Stimulated activated effector memory CD8-positive, alpha-beta T cell treated with anti-CD3 and anti-CD28 coated beads, Interleukin-12 subunit alpha, Interleukin-12 subunit beta, amount 100 ng/mL, for 72 hours (primary cell): ENCODE measurements at regions not wholly inside any gene's neighbourhood (a gene's known extent, or its start where the extent isn't known, plus 50 kb on each side); places are given as distances from the start of the nearest gene placed in this dataset.
"Not testable (repeated sequence)": the region's sequence is repeated elsewhere in the genome, so short reads cannot be mapped to it uniquely, and the experiment has no call there.

Source experiments
- ATAC-seq: fragments of 150-1000 bp; cut with Tn5 transposase; 2 replicates; pipeline ENCODE4 v1.10.0; 2021
- DNase-seq, 2 donors: peaks; one replicate each; pipeline ENCODE4 v3.0.0; 2021 to 2022; ENCODE audit warnings: low spot score in 2 of 2
- H3K27ac Mint-ChIP-seq: one replicate; pipeline ENCODE4 v1.8.0; 2022; ENCODE audit warnings: mild to moderate bottlenecking, mixed read lengths
- H3K36me3 Mint-ChIP-seq: one replicate; pipeline ENCODE4 v1.8.0; 2022; ENCODE audit warnings: mild to moderate bottlenecking, mixed read lengths
- H3K4me1 Mint-ChIP-seq: one replicate; pipeline ENCODE4 v1.8.0; 2022; ENCODE audit warnings: mixed read lengths
- H3K4me3 Mint-ChIP-seq: one replicate; pipeline ENCODE4 v1.8.0; 2022; ENCODE audit warnings: mild to moderate bottlenecking, mixed read lengths
- H3K9me3 Mint-ChIP-seq: one replicate; pipeline ENCODE4 v1.8.0; 2022; ENCODE audit warnings: mixed read lengths

DNA sequence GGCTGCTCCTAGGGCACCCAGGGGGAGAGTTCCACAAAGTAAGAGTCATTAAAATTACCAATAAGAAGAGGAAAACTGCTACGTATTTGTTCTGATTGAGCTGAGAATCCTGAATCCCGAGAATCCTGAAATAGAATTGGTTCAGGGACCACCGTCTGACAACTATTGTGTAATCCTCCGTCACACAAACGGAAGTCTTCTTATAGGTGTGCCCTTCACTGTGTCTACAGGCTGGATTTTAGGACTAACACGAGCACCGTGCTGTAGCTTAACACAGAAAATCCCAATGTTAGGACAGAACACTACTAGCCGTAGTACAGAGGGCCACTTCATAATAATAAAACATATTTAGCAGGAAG lies 50.6 kb upstream of the RNF182 start:
- Mint-ChIP-seq H3K27ac (no peak overlapping the region), H3K4me3 (peak overlapping the region; percentile 73), H3K4me1 (peaks cover 13% of the 10 kb centered on the region), H3K36me3 (no peaks in the 10 kb centered on the region), H3K9me3 (no peaks in the 10 kb centered on the region)
- ATAC-seq: no peak
- DNase-seq: no peak

DNA sequence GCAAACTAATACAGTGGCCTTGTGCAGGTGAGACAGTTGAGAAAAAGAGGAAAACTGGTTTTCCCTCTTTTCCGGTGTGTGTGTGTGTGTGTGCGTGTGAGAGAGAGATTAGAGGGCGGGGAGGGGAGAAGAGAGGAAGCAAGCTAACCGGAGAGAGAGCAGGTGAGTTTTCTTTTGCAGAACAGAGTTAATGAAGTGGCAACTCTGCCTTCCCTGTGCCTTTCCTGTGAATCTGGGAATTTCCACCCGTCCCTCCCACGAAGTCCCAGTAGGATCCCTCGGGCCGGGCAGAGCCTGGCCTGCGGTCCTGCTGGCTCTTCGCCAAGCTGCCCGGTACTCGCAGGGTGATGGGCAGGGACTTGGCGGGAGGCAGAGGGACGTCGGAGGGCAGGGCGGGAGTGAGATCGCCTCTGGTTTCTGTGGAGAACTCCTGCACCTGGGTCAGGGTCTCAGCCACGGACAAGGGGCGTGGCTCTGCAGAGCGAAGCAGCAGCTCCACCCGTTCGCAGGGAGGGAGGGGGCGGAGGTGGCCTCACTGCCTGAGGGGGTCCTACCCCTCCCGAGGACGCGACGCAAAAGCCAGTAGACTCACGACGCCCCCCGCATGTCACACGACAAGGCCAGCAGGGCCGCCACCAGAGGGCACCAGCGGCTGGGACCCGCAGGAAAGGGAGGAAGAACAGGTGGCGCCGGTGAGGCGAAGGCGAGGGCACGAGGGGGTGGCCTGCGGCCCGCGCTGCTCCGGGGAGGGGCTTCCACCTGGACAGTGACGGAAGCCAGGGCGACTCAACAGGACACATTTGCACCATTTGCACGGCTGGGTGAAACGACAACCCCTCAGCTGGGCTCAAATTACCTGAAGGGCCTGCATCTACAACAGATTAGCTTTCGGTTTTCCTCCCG lies 51.2 kb upstream of the RNF182 start:
- H3K36me3 Mint-ChIP-seq: no peaks in the 10 kb centered on the region
- H3K27ac Mint-ChIP-seq: peak overlapping the region; percentile 66
- peak overlapping the region; percentile 73 for H3K4me3 Mint-ChIP-seq
- H3K9me3 Mint-ChIP-seq: no peaks in the 10 kb centered on the region
- H3K4me1 Mint-ChIP-seq: peaks cover 13% of the 10 kb centered on the region
- DNase-seq (peak; percentile 63 to 80), ATAC-seq (peak; percentile 88)

DNA sequence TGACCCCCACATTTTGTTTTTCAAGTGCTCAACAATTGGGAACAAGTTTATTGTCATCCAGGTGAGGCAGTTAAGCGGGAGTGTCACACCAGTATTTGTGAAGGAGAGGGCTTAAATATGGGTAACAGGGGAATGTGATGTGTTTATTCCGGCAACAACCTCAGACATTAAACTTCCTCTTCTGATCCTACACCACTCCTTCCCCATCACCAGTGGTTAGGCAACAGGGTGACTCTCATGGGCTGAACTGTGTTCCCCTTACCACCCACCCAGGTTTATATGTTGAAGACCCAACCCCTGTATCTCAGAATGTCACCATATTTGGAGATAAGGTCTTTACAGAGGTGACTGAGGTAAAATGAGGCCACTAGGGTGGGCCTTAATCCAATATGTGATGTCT lies 52.1 kb upstream of the RNF182 start:
- H3K27ac Mint-ChIP-seq: peak overlapping the region; percentile 66
- H3K9me3 Mint-ChIP-seq: no peaks in the 10 kb centered on the region
- DNase-seq: no peak
- no peak for ATAC-seq
- H3K36me3 Mint-ChIP-seq: no peaks in the 10 kb centered on the region
- peak overlapping the region; percentile 73 for H3K4me3 Mint-ChIP-seq
- peaks cover 13% of the 10 kb centered on the region for H3K4me1 Mint-ChIP-seq

DNA sequence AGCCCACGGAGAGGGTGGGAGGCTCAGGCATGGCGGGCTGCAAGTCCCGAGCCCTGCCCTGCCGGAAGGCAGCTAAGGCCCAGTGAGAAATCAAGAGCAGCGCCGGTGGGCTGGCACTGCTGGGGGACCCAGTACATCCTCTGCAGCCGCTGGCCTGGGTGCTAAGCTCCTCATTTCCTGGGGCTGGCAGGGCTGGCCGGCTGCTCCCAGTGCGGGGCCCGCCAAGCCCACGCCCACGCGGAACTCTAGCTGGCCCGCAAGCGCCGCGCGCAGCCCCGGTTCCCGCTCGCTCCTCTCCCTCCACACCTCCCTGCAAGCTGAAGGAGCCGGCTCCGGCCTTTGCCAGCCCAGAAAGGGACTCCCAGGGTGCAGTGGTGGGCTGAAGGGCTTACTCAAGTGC lies 52.7 kb upstream of the RNF182 start:
- not testable (repeated sequence) for H3K27ac Mint-ChIP-seq, ATAC-seq
- H3K4me1 Mint-ChIP-seq: peaks cover 13% of the 10 kb centered on the region

DNA sequence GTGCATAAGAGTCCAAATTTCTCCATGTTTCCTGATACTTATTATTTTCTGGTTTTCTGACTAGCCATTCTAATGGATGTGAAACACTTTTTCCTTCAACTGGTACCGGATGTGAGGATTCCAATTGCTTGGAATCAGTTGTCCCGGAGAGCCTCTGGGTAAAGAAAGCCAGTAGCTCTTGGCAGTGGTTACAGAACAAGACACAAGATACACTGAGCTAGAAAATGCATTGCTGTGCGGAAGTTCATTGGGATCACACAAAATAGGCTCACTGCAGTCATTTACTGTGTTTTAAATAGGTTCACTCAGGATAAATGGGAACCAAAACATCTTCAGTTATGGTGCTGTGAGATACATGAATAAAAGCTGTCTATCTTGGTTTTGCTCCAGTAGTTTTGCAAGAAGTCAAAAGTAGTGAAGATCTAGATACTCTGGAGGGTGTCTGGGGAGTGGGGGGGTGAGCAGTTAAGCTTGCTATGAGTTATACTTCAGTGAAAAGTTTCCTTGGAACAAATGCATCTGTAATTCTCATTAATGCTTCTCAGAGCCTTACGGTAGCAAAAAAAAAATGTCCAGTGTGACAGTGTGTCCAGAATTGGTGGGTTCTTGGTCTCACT lies 54.4 kb upstream of the RNF182 start:
- Mint-ChIP-seq H3K36me3 (no peaks in the 10 kb centered on the region), H3K9me3 (no peaks in the 10 kb centered on the region), H3K4me1 (peaks cover 13% of the 10 kb centered on the region), H3K27ac (no peak overlapping the region), H3K4me3 (no peak overlapping the region)
- ATAC-seq (no peak), DNase-seq (no peak)

More for the DNA sequence above, 52.7 kb upstream of the RNF182 start:
- not testable (repeated sequence) for DNase-seq, H3K36me3 Mint-ChIP-seq, H3K4me3 Mint-ChIP-seq, H3K9me3 Mint-ChIP-seq

DNA sequence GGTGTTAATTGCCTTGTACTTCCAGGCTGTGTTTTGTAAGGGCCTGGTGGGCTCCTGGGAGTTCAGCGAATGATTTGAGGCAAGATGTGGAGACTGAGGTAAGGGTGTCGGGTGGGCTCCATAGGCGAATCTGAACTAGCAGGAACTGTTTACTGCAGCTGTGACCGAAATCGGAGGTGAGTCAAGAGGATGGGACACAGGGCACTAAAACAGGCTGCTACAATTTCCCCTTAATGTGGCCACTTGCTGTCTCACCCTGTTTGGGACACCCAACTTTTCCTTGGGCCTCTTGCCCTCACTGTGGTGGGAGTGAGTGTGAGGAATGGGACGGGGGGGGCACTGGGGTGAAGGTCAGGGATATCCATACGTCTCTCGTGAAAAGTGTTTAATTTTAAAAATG lies 53.9 kb upstream of the MCUR1 start:
- H3K4me3 Mint-ChIP-seq: no peak overlapping the region

DNA sequence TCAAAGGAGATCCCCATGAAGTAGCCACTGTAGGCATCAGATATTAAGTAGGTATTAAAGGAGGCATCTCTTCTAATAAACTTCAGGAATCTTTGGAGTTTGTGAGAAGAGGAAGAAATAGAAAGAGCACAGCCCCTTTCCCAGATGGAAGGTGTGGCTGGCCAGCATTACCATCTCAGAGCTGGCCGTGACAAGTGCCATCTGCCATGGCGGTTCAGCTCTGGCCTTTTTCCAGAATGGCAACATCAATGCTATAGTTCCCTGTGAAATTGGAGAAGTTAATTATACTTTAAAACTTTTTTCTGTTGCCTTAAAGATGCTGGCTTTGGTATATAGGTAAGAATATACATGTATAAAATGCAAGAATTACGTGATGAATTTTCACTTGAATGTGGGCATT lies 51.9 kb upstream of the MCUR1 start:
- ATAC-seq (no peak), DNase-seq (no peak)
- H3K4me1 Mint-ChIP-seq: no peaks in the 10 kb centered on the region
- H3K4me3 Mint-ChIP-seq: no peak overlapping the region
- H3K27ac Mint-ChIP-seq: no peak overlapping the region
- H3K36me3 Mint-ChIP-seq: no peaks in the 10 kb centered on the region
- no peaks in the 10 kb centered on the region for H3K9me3 Mint-ChIP-seq

More for the DNA sequence above, 53.9 kb upstream of the MCUR1 start:
- DNase-seq (no peak), ATAC-seq (no peak)
- Mint-ChIP-seq H3K27ac (no peak overlapping the region), H3K36me3 (no peaks in the 10 kb centered on the region), H3K4me1 (peaks cover 5% of the 10 kb centered on the region), H3K9me3 (no peaks in the 10 kb centered on the region)

DNA sequence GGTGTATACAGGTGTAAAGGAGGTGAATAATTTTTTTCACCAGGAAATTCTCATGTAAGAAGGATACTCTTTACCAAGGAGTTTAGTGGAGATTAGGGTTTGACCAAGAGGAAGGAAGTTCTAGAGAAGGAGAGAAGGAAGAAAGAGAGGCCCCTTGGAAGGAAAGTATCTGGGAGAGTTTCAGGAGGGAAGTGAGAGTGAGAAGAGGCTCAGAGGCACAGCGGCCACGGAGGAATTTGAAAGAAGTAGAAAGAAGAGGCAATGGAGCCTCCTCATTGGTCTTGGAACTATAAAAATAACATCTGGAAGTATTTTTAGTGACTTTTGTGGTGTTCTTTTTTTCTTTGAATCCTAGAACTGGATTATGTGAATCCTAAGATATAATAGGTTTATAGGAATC lies 50.8 kb upstream of the MCUR1 start:
- Mint-ChIP-seq H3K9me3 (no peaks in the 10 kb centered on the region), H3K27ac (no peak overlapping the region), H3K4me1 (no peaks in the 10 kb centered on the region), H3K4me3 (no peak overlapping the region), H3K36me3 (no peaks in the 10 kb centered on the region)
- ATAC-seq (no peak), DNase-seq (no peak)

DNA sequence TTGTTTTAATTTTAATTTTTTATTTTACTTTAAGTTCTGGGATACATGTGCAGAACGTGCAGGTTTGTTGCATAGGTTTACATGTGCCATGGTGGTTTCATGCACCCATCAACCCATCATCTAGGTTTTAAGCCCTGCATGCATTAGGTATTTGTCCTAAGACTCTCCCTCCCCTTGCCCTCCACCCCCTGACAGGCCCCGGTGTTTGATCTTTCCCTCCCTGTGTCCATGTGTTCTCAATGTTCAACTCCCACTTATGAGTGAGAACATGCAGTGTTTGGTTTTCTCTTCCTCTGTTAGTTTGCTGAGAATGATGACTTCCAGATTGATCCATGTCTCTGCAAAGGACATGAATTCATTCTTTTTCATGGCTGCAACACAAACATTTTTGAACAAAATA lies 50.3 kb upstream of the MCUR1 start:
- ATAC-seq, H3K4me3 Mint-ChIP-seq, H3K27ac Mint-ChIP-seq, DNase-seq, H3K4me1 Mint-ChIP-seq, H3K36me3 Mint-ChIP-seq, H3K9me3 Mint-ChIP-seq: not testable (repeated sequence)
